Forelimb muscle (tissue), 1 donor: ENCODE measurements at regions not wholly inside any gene's neighbourhood (a gene's known extent, or its start where the extent isn't known, plus 50 kb on each side); places are given as distances from the start of the nearest gene placed in this dataset.

ENCODE experiments used
- DNase-seq: peaks from one replicate; pipeline ENCODE4 v3.0.0-alpha.2; 2013; ENCODE audit warnings: low read depth

DNA sequence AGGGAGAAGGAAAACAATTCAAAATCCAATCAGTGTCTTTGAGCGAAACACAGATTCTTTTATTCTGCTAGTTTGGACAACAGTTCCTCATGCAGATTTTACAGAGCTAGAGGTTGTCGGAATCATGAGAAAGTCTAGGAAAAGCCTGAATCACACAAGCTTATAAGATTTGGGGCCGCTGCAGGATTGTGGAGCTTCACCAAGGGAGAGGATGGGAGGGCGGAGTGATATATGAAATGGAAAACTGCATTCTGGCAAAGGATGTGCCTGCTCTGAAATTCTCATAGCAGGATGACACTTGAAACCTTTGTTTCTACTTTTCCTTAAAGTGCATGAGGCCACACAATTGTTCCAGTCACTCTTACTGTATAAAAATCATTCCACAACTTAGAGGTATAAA, 134.3 kb downstream of the OR2K2 start:
- peak; percentile 62 for DNase-seq

DNA sequence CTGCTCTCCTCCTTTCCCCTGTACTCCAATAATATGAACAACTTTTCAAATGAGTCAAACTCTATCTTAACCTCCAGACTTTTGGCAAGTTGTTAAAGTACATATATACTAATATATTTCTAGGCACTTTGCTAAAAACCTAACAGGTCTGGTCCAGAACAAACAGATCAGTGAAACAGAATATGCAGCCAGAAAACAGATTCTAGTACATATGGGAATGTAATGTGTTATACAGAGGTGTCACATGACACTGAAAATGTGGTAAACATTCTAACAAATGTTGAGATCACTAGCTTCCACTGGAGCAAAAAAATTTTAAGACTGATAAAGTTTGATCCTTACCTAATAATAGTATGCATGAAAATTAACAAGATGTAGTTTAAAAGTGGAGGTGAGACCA, 136.9 kb downstream of the OR2K2 start:
- no peak for DNase-seq

DNA sequence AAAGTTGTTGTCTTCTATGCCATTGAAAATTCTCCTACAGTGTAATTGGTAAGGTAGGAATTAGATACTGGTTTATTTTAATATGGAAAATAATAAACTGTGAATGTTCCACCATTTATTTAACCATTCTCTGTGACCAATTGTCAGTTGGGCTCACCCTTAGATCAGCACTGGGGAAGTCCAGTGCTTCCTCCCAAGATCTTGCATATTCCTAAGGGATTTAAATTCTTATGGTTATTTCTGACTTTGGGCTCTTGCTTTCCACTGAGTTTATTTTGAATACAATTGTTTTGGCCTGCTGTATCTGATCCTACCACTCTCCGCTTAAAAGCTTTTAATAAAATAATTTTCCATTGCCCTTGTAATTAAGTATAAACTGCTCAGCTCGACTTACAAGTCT, 137.4 kb downstream of the OR2K2 start:
- DNase-seq: no peak

DNA sequence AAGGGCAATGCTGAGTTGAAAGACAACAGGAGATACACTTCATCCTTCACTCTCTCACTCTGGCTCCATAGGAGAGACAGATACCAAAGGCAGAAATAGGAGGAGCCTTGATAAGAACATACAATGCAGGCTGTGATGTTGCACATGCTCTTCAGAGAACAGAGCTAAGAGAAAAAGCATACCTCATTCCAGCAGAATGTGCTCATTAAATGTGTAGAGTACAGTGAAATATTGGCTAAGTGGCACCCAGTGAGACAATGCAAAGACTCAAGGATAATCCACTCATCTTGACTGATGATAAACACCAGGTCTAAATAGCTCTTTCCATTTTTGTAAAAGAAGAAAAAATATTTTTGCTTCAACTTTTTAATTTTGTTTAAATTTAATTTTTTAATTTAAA, 139.7 kb downstream of the OR2K2 start:
- no peak for DNase-seq

DNA sequence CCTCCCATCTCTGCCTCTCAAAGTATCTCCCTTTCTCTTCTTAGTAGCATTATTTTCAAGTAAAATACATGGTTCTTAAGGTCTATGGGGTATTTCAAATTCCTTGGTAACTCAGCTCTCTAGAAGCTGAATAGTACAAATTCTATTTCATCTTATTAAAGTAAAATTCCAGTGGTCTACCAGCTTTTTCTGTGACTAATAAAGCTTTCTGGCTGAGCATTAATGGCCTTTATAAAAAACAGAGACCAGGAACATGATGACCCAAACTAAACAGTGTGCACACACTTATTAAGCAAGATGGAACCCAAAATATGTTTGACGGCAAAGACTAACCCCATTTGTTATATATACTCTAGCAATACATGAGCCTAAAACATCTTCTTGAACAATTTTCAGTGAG, 142.6 kb downstream of the OR2K2 start:
- DNase-seq: no peak

DNA sequence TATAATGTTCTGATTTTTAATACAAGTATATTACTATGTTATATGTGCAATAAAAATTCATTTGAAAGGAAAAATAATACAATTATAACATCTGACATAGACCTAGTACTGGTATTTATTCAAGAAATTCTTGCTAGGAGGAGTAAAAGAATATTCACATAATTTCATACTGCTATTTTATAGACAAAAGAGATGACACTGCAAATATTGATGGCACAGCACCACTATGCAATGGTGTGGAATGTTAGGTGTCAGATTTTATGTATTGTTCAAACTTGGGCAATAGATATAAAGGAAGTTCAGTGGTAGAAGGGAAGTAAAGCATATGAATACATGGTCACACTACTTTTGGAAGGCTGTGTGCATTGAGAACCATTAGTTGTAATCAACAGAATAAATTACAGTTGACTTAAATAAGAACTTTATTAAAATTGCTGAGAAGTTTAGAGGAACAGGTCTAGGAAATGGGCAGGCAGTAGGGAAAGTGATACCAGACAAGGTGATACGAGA, 143.9 kb downstream of the OR2K2 start:
- no peak for DNase-seq

DNA sequence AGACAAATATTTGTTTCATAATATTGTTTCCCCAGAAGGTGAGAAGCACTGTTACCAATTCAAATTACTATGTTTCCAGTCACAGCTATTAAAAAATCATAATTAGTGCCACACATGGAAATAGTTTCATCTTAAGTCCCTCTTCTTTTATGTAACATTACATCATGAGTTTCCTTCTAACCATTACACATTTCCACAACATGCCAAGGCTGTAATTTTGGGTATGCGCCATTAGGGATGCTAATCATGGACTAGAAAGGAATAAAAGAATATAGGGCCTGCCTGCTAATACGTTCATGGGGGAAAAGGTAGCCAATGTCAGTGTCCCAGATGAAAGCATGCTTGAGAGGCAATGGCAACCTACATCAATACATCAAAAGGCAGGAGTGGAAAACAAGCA, 142.5 kb upstream of the LPAR1 start:
- no peak for DNase-seq

DNA sequence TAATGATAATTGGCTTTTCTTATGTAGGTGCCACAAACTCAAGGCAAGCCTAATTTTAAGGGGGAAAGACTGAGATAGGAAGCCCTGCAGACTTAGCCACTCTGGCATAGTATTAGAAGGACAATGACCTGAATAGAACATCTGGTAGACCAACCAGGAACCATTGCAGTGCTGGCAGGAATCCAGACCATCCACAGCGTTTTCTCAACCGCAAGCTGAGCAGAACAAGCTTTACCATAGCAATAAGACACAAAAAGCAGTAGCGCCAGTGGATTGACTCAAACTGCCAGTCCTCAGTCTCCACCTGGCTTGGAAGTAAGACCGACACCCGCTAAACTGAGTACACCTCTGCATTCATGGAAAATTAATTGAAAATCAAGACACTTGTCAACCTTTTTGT, 141.3 kb upstream of the LPAR1 start:
- no peak for DNase-seq

DNA sequence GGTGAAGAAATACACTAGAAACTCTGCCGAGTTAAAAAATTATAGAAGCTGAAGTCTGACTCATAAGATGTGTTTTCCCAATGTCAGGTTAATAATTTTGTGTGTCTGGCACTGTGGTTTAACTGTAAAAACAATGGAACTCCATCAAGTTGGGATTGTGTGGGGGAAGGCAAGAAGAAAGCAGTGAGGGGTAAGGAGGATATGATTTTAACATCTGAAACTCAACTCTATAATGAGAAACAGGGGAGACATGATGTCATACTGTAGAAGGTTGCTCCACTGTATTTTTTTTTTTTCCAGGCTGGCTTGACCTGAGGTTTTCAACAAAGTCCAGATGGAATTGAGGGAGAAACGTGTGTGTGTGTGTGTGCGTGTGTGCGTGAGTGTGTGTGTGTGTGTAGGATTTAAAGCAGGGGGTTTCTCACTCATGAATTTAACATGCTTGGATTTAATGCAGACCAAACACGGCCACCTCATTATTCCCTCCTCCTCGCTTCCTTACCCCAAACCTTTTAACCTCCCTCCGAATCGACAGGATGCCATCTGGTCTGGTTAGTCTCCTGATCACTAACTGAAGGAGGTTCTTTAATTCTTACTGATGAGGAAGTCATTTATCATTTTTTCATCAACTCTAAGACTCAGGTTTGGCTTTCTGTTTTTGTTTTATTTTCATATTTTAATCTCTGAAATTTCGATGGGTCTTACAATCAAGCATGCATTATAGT, 140.2 kb upstream of the LPAR1 start:
- no peak for DNase-seq

DNA sequence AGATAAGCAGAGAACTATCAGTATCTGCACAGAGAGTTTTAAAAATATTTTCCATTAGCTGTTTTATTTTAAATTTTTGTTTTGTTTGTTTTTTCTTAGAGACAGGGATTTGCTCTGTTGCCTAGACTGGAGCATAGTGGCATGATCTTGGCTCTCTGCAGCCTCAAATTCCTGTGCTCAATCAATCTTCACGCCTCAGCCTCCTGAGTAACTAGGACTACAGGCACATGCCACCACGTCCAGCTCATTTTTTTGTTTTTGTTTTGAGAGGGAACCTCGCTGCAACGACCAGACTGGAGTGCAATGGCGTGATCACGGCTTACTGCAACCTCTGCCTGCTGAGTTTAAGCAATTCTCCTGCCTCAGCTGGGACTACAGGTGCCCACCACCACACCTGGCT, 138.2 kb upstream of the LPAR1 start:
- no peak for DNase-seq

DNA sequence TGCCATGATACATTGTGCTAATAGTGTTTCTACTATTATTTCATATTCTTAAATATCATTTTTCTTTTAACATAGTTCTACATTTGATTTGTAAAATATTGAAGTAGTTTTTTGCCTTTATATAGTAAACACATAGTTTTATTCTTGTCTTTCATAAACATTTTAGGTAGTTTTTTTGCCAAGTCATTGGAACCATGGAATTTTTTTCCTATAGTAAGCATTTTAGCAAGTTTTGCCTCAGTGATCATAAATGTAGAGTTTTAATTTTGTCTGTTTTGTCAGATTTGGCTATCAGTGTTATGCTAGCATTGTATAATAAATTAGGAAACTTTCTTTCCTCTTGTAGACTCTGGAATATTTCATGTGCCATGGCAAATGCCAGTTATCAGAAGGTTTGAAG, 137.1 kb upstream of the LPAR1 start:
- no peak for DNase-seq

DNA sequence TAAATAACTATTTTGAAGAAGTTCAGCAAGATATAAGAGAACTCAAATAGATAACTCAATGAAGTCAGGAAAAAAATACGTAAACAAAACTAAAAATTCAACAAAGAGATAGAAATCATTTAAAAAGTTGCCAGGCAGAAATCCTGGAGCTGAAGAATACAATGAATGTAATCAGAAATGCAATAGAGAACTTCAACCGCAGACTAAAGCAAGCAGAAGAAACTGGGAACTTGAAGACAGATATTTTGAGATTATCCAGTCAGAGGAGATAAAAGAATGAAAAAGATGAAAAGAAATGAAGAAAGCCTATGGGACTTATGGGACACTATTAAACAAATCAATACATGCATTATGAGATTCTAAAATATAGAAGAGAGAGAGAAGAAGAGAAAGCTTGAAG, 129.1 kb upstream of the LPAR1 start:
- DNase-seq: no peak

DNA sequence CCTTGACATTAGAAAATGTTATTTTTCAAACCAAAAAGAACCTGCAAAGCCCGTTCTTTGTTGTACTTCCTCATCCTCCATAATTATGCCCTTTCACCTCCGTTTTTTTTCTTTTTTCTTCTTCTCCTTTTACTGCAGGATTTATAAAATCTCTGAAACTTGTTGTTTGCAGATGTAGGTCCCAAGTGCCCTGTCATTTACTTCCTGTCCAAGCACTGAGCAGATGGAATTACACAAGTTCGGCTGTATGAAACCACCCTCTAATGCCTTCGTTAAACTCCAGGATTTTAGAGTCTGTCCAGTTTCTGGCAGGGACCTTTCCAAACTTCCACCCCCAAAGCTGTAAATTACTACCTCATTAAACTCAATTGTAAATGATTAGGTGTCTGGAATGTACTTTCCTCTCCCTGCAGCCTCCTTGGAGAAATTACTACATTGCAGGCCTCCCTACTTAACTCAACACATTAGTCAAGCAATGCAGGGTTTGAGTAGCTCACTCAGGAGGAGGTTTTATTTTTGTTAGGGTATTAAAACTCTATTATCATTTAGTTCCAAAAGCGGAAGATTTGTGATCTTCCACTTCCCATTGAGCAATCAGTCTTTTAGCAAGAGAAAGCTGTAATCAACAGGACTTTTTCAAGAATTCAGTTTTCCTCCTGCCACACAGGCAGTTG, 125.6 kb upstream of the LPAR1 start:
- DNase-seq: no peak

DNA sequence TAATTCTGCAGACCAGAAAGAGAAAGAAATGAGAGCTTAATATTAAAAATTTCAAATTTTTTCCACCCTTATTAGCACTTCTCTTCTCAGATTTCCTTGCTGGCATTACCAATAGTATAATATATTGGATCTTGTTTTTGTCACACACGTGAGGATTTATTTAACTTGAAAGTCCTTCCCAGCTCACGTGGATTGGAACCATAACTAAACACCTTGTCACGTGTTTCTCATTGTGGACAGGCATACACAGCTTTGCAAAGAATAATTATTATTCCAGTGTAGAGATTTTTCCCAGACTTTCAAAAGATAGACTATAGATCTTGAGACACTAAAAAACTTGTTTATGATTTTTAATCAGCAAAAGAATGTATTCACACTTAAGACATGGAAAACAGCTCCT, 123.8 kb upstream of the LPAR1 start:
- no peak for DNase-seq

DNA sequence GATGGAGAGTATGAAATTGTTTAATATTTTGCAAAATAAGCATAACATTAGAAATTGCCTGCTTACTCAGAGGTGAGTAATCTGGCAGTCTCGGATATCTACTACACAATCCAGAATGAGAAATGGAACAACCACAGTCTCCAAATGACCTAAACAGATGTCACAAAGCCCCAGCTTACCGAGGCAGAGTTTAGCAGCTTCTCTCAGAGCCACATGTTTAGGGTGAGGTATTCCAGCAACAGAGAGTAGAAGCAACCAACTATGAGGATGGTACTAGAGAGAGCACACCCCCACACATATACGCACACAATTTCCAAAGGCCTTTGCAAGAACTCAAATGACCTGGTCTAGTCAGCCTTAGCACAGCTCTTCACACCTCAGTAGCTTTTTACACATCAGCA, 122.7 kb upstream of the LPAR1 start:
- DNase-seq: no peak

DNA sequence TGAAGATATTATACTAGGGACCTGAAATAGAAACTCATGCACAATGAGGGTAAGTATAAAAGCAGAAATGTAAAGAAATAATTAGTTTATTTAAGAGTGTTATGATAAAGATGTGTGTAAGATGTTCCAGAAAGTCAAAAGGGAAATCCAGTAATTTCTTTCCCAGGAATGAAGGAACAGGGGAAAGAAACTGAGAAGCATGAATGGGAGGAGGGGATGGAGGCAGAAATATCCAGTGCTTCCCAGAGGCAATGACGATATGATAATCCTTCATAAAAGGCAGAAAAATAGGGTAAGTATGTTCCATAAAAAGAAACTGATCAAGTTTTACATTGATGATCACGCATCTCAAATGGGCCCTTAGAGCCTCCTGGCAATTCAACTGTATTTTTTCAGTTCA, 120.7 kb upstream of the LPAR1 start:
- DNase-seq: no peak

DNA sequence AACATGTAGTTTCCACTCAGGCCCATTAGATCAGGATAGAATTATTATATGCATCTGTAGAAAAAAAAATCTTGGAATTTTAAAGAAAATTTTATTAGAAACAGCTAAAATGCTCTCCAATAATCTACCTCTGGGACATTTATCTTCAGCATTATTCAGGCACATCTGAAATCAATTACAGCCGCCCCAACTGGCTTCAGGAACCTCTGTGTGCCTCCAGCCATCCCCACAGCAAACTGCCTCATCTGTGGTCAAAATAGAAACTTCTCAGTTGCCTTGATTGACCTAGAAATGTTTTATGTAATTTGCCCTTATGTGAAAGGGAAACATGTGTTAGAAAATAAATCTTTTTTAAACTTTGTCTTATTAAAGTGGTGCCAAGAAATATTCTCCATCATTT, 120.1 kb upstream of the LPAR1 start:
- peak; percentile 73 for DNase-seq

DNA sequence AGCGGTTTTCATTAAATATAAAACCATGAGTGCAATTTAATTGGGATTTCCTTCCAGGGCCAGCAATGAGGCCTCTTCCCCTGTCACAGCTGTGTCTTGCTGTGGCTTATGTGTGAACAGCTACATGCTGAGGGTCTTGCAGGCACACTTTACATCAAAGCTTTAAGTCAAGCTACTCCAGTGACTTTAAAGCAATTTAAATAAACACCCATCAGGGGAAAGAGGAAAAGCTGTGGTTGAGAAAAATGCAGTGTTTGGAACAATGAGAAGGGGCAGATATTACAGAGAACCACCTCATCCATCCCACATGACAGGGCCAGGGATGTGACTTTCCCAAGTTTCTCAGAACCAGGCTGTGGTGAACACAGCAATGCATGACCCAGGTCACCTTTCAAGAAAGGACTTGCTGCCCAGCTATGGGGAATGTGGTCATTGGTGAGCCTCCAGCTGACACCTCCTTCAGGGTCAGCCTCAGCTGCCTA, 115.9 kb upstream of the LPAR1 start:
- no peak for DNase-seq

DNA sequence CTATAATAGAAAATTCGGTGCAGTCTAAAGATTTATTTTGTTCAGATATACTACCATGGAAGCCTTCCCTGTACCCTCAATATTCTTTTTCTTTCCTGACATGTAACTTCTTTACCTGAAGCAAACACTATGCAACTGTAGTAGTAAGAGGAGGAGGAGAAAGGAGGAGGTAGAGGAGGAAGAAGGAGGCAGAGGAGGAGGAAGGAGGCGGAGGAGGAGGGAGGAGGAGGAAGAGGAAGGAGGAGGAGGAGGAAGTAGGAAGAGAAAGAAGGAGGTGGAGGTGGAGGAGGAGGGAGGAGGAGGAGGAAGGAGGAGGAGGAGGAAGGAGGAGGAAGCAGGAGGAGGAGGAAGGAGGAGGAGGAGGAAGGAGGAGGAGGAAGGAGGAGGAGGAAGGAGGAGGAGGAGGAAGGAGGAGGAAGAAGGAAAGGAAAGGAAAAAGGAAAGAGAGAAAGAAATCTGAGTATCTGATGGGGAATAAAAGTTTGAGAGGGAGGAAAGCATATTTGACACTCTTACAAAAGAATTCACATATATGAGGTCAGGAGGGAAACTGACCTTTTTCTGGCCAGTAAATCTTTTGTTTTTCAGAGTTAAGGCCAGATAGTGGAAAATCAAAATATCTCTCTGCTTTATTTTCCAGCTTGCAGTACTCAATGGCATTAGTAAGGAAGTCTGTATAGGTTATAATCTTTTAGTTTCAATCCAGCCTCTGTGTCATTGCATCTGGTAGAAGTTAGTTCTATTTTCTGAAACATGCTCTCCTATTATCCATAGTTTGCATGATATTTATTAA, 114.5 kb upstream of the LPAR1 start:
- no peak for DNase-seq

DNA sequence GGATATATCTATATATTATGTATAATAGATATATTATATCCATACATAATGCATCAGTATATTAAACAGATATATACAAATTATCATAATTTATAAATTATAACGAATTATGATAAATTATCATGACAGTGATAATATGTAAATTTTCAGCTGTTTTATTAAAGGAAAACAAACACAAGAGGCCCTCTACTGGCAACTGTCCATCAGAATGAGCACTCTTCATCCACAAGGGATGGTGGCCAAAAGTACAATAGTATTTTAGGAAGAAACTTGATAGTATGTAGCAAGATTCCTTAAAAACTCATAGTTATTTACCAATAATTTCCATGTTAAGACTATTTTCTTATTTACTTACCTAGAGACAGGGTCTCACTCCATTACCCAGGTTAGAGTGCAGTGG, 113.3 kb upstream of the LPAR1 start:
- DNase-seq: no peak

DNA sequence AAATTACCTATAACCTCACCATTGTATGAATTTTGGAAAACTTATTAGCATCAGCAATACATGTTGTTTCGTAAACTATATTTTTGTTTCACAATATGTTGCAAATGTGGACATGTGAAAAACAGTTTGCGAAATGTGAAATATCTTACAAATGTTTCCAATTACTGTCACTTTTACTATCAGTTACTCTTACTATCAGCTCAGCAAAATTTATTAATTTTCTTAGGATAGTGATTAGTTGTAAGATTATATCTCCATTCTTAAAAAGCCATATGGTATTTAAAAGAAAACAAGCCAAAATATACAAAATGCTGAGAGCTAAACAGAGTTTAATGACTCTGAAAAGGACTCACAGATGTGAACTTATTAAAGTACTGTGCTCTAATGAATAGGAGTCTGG, 111.9 kb upstream of the LPAR1 start:
- DNase-seq: no peak

DNA sequence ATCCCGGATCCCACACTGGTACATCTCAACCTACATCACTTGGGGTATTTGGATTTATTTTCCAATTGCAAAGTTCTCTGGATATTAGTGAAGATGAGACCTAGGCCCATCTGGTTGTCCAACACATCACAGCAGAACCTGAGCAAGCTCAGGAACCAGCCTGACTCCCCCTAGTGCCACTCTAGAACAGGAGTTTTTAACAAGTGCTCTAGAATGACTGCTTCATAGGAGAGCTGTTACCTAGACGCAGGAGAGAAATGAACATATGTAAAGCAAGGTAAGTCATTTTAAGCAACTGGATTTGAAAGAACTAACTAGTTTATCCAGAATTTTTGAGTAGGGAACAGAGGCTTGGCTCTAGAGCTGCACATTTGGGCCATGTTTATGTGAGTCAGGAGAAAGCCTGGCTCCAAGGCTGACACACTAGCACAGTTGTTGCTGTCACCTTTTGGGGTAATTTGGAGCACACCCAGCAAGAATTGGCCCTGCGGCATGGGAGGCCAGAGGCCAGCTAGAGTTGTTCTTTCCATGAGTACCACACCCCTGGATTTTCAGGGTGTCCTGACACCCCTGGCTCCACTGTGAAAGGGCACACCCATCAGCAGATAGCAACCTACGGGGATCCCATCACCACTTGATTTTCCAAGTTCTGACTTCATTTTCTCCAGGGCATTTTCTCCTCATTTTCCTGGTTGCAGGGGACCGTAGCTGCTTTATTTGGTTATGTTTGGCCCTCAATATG, 110.9 kb upstream of the LPAR1 start:
- DNase-seq: no peak
